ENCODE measurements at regions not wholly inside any gene's neighbourhood (a gene's known extent, or its start where the extent isn't known, plus 50 kb on each side); places are given as distances from the start of the nearest gene placed in this dataset.

- no peaks in the 10 kb centered on the region for H3K36me3 Mint-ChIP-seq (ENCODE audit: low read depth, unreplicated experiment)
Measured at GRCh38 chr5:26666371-26666770, 372.0 kb downstream of the CDH9 start.

GRCh38 chr5:26663500-26663899, 374.9 kb downstream of the CDH9 start:
- Mint-ChIP-seq H3K4me1 (ENCODE audit: unreplicated experiment) (no peaks in the 10 kb centered on the region), H3K27me3 (ENCODE audit: unreplicated experiment) (no peaks in the 10 kb centered on the region), H3K9me3 (ENCODE audit: unreplicated experiment) (no peaks in the 10 kb centered on the region), H3K4me3 (ENCODE audit: unreplicated experiment) (no peak overlapping the region), H3K27ac (ENCODE audit: unreplicated experiment) (no peak overlapping the region), H3K36me3 (ENCODE audit: low read depth, unreplicated experiment) (no peaks in the 10 kb centered on the region)
- no peak for TF ChIP-seq CTCF (IDR thresholded peaks at IDR 0.05; ENCODE audit: unreplicated experiment)
- DNase-seq (ENCODE audit: low spot score), result no peak

More at GRCh38 chr5:26666371-26666770, 372.0 kb downstream of the CDH9 start:
- Mint-ChIP-seq H3K27ac (ENCODE audit: unreplicated experiment) (no peak overlapping the region), H3K9me3 (ENCODE audit: unreplicated experiment) (no peaks in the 10 kb centered on the region), H3K4me1 (ENCODE audit: unreplicated experiment) (no peaks in the 10 kb centered on the region), H3K27me3 (ENCODE audit: unreplicated experiment) (no peaks in the 10 kb centered on the region), H3K4me3 (ENCODE audit: unreplicated experiment) (no peak overlapping the region)
- DNase-seq (ENCODE audit: low spot score), result no peak
- no peak for TF ChIP-seq CTCF (IDR thresholded peaks at IDR 0.05; ENCODE audit: unreplicated experiment)

GRCh38 chr5:26662806-26663360, 375.5 kb downstream of the CDH9 start:
- Mint-ChIP-seq H3K36me3 (ENCODE audit: low read depth, unreplicated experiment) (no peaks in the 10 kb centered on the region), H3K27me3 (ENCODE audit: unreplicated experiment) (no peaks in the 10 kb centered on the region), H3K9me3 (ENCODE audit: unreplicated experiment) (no peaks in the 10 kb centered on the region), H3K4me3 (ENCODE audit: unreplicated experiment) (no peak overlapping the region), H3K4me1 (ENCODE audit: unreplicated experiment) (no peaks in the 10 kb centered on the region), H3K27ac (ENCODE audit: unreplicated experiment) (no peak overlapping the region)
- TF ChIP-seq CTCF (IDR thresholded peaks at IDR 0.05; ENCODE audit: unreplicated experiment), result no peak
- DNase-seq (ENCODE audit: low spot score), result no peak

- DNase-seq (ENCODE audit: low spot score), result no peak
Measured at GRCh38 chr5:26660116-26660515, 378.3 kb downstream of the CDH9 start.

More at GRCh38 chr5:26660116-26660515, 378.3 kb downstream of the CDH9 start:
- Mint-ChIP-seq H3K27ac (ENCODE audit: unreplicated experiment) (no peak overlapping the region), H3K4me1 (ENCODE audit: unreplicated experiment) (no peaks in the 10 kb centered on the region), H3K36me3 (ENCODE audit: low read depth, unreplicated experiment) (no peaks in the 10 kb centered on the region), H3K27me3 (ENCODE audit: unreplicated experiment) (no peaks in the 10 kb centered on the region), H3K4me3 (ENCODE audit: unreplicated experiment) (no peak overlapping the region), H3K9me3 (ENCODE audit: unreplicated experiment) (no peaks in the 10 kb centered on the region)
- TF ChIP-seq CTCF (IDR thresholded peaks at IDR 0.05; ENCODE audit: unreplicated experiment), result no peak

All from endothelial cell (in vitro differentiated cells).